CD4-positive, alpha-beta T cell (primary cell): ENCODE measurements at regions not wholly inside any gene's neighbourhood (a gene's known extent, or its start where the extent isn't known, plus 50 kb on each side); places are given as distances from the start of the nearest gene placed in this dataset.

Source experiments
- ATAC-seq: fragments of 200-7000 bp; cut with Tn5 transposase; one replicate; pipeline ENCODE4 v1.10.0; 2022; ENCODE audit warnings: mild to moderate bottlenecking; ENCODE audit not compliant: poor library complexity
- CTCF ChIA-PET: fragments of 350-600 bp; sonication (Branson Sonifier 250); formaldehyde crosslinking; loops from one replicate; lab custom pipeline; 2021; ENCODE audit warnings: antibody characterized with exemption, inconsistent platforms; lab: Charles Lee
- POLR2A ChIA-PET: fragments of 350-600 bp; sonication (Branson Sonifier 250); formaldehyde crosslinking; loops from one replicate; lab custom pipeline; 2021; ENCODE audit warnings: antibody characterized with exemption, inconsistent platforms; lab: Charles Lee
- DNase-seq, 14 experiments: peaks; one replicate each; pipeline ENCODE4 v3.0.0-alpha.2; 2013 to 2020; ENCODE audit warnings: mixed read lengths in 2 of 14
- H3K27ac ChIP-seq, 2 donors: one replicate each; pipeline versions ENCODE4 v1.5.1 to v1.7.0; 2013; ENCODE audit warnings: low read length in 2 of 2, low read depth in 1 of 2, mild to moderate bottlenecking in 1 of 2
- H3K27me3 ChIP-seq, 2 experiments: 1 replicate in 1 of 2; 2 replicates in 1 of 2; pipeline versions ENCODE4 v1.6.1 to v1.7.0; 2013; ENCODE audit warnings: low read length in 2 of 2, control low read depth in 1 of 2, mild to moderate bottlenecking in 1 of 2, moderate library complexity in 1 of 2; ENCODE audit not compliant: insufficient read depth in 2 of 2, control insufficient read depth in 1 of 2
- H3K36me3 ChIP-seq: one replicate; pipeline ENCODE4 v1.6.1; 2013; ENCODE audit warnings: low read length, control low read depth; ENCODE audit not compliant: insufficient read depth
- H3K4me1 ChIP-seq: one replicate; pipeline ENCODE4 v1.6.1; 2013; ENCODE audit warnings: low read length, control low read depth; ENCODE audit not compliant: insufficient read depth
- H3K4me3 ChIP-seq: one replicate; pipeline ENCODE4 v1.5.1; 2013; ENCODE audit warnings: mild to moderate bottlenecking, low read length, moderate library complexity
- H3K9me3 ChIP-seq, 2 experiments: 1 replicate in 1 of 2; 2 replicates in 1 of 2; pipeline versions ENCODE4 v1.6.1 to v1.7.0; 2013; ENCODE audit warnings: low read length in 2 of 2, mild to moderate bottlenecking in 2 of 2, control low read depth in 1 of 2, moderate library complexity in 1 of 2; ENCODE audit not compliant: control insufficient read depth in 1 of 2, insufficient read depth in 1 of 2
- H3K27ac Mint-ChIP-seq: one replicate; pipeline ENCODE4 v1.8.0; 2020; ENCODE audit warnings: mixed read lengths
- H3K27me3 Mint-ChIP-seq: one replicate; pipeline ENCODE4 v1.8.0; 2021; ENCODE audit warnings: mixed read lengths
- H3K36me3 Mint-ChIP-seq: one replicate; pipeline ENCODE4 v1.8.0; 2021; ENCODE audit warnings: low read depth, mixed read lengths
- H3K4me1 Mint-ChIP-seq: one replicate; pipeline ENCODE4 v1.8.0; 2021; ENCODE audit warnings: low read depth, mixed read lengths
- H3K4me3 Mint-ChIP-seq: one replicate; pipeline ENCODE4 v1.8.0; 2020; ENCODE audit warnings: mild to moderate bottlenecking, mixed read lengths
- H3K9me3 Mint-ChIP-seq: one replicate; pipeline ENCODE4 v1.8.0; 2020; ENCODE audit warnings: mixed read lengths
- CTCF ChIP-seq: fragments of 200-600 bp; IDR thresholded peaks from one replicate; pipeline ENCODE4 v1.8.0; 2022; ENCODE audit warnings: antibody characterized with exemption, mild to moderate bottlenecking
- intact Hi-C, 2 experiments: fragments of 100-400 bp; cut with DNase I in 1 of 2; cut with micrococcal nuclease in 1 of 2; formaldehyde crosslinking; loops; one replicate each; pipeline versions ENCODE4 v1.15.1 to v1.9.0; 2023 to 2025; cut with DNase I, micrococcal nuclease

DNA sequence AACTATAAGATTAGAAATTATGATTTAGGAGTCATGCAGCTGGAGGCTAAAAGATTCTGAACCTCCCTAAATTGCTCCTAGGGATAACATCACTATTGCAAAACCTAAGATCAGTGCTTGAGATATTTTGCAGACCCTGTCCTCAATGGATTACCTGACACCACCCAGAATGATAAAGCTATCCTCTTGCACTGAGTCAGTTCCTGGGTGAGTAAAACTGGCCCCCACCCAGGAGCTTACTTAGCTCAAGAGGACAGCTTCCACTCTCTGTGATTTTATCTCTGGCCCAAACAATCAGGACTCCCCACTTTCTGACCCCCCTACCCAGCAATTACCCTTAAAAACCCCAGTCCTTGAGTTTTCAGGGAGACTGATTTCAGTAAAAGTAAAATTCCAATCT, 2074.4 kb upstream of the RAG2 start:
- intact Hi-C loops: no loop called here
- no peak for TF ChIP-seq CTCF
- no peak overlapping the region for H3K4me3 ChIP-seq

DNA sequence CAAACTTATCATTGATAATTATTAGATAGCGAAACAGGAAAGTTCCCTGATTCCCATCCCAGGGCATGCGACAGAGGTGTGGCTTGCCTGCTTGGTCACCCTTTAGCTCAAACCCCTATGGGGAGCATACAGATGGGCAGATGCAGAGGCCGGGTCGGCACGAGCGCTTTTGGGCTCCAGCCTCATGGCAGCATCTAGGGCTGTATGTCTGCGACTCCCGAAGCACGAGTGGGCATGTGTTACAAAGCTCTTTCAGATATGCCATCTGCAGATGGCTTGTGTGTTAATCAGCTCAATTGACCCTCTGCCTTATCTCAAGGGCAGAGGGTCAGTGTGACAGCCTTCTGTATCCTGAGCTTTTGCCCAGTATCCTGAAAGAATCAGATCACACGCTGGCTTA, 2069.3 kb upstream of the RAG2 start:
- H3K4me3 Mint-ChIP-seq: no peak overlapping the region
- H3K27me3 ChIP-seq: no peaks in the 10 kb centered on the region
- TF ChIP-seq CTCF: no peak
- H3K36me3 Mint-ChIP-seq: no peaks in the 10 kb centered on the region
- no peaks in the 10 kb centered on the region for H3K4me1 ChIP-seq
- no peak overlapping the region for H3K27ac ChIP-seq
- intact Hi-C loops: no loop called here
- H3K36me3 ChIP-seq: no peaks in the 10 kb centered on the region
- ChIA-PET CTCF (no interaction called here), POLR2A (no interaction called here)
- H3K4me1 Mint-ChIP-seq: no peaks in the 10 kb centered on the region
- H3K9me3 Mint-ChIP-seq: peaks cover 4% of the 10 kb centered on the region
- H3K27ac Mint-ChIP-seq: no peak overlapping the region
- H3K27me3 Mint-ChIP-seq: no peaks in the 10 kb centered on the region
- H3K4me3 ChIP-seq: no peak overlapping the region
- DNase-seq: no peak
- ATAC-seq: no peak
- H3K9me3 ChIP-seq: peaks cover 0 to 13% of the 10 kb centered on the region in 2 experiments

More for the DNA sequence above, 2074.4 kb upstream of the RAG2 start:
- Histone ChIP-seq H3K27me3 (no peaks in the 10 kb centered on the region), H3K27ac (no peak overlapping the region), H3K4me1 (no peaks in the 10 kb centered on the region), H3K9me3 (peaks cover 0 to 7% of the 10 kb centered on the region in 2 experiments), H3K36me3 (no peaks in the 10 kb centered on the region)
- Mint-ChIP-seq H3K27ac (no peak overlapping the region), H3K36me3 (no peaks in the 10 kb centered on the region), H3K4me1 (no peaks in the 10 kb centered on the region), H3K9me3 (peaks cover 4% of the 10 kb centered on the region), H3K4me3 (no peak overlapping the region), H3K27me3 (no peaks in the 10 kb centered on the region)
- ATAC-seq (no peak), DNase-seq (no peak)
- POLR2A ChIA-PET: no interaction called here
- CTCF ChIA-PET: no interaction called here

DNA sequence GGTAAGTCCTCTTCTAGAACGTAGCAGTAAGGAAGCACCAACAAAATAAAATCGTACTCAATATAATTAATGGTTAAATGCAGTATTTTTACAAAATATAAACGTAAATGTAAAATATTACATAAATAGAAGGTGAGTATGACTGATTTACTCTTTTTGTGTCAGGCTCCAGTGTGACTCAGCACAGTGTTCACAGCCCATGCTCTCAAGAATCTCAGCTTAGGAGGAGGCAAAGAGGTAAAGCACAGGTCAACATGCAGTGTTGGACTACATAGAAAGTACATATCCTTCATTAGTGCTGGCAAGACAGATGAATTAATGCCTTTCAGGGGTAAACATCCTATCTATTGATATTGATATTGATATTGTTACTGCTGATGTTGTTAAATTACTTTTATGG, 2050.6 kb upstream of the RAG2 start:
- intact Hi-C loops: no loop called here
- no peaks in the 10 kb centered on the region for H3K4me1 Mint-ChIP-seq
- no peak for TF ChIP-seq CTCF

More for the DNA sequence above, 2050.6 kb upstream of the RAG2 start:
- CTCF ChIA-PET: no interaction called here
- no peaks in the 10 kb centered on the region for H3K9me3 ChIP-seq
- no peaks in the 10 kb centered on the region for H3K4me1 ChIP-seq
- Mint-ChIP-seq H3K27ac (no peak overlapping the region), H3K9me3 (peaks cover 4% of the 10 kb centered on the region), H3K4me3 (no peak overlapping the region), H3K27me3 (no peaks in the 10 kb centered on the region), H3K36me3 (no peaks in the 10 kb centered on the region)
- DNase-seq: no peak
- H3K4me3 ChIP-seq: no peak overlapping the region
- no peak for ATAC-seq
- no peaks in the 10 kb centered on the region for H3K27me3 ChIP-seq
- H3K36me3 ChIP-seq: no peaks in the 10 kb centered on the region
- no peak overlapping the region for H3K27ac ChIP-seq
- POLR2A ChIA-PET: no interaction called here
